GM13976 (cell line): ENCODE measurements at regions not wholly inside any gene's neighbourhood (a gene's known extent, or its start where the extent isn't known, plus 50 kb on each side); places are given as distances from the start of the nearest gene placed in this dataset.
"Not testable (repeated sequence)": the region's sequence is repeated elsewhere in the genome, so short reads cannot be mapped to it uniquely, and the experiment has no call there.

Experiments used
- DNase-seq: peaks from one replicate; pipeline ENCODE4 v3.0.0; 2012; ENCODE audit warnings: low spot score
- CTCF ChIP-seq: IDR thresholded peaks from 2 replicates; pipeline ENCODE4 v1.5.1; 2012; ENCODE audit warnings: borderline replicate concordance, mild to moderate bottlenecking; ENCODE audit not compliant: insufficient read depth; ENCODE audit errors: extremely low read depth, missing control alignments, control extremely low read depth
- in situ Hi-C: fragments of 300-500 bp; cut with MboI; formaldehyde crosslinking; loops from one replicate; pipeline ENCODE4 v1.12.0; 2022; ENCODE audit warnings: low sequenced_read_pairs, mixed read lengths, inconsistent platforms; ENCODE audit not compliant: unreplicated experiment

GRCh38 chr2:203612246-203612645 lies 77.1 kb upstream of the RAPH1 start:
- DNase-seq = no peak
- no peak for TF ChIP-seq CTCF
- in situ Hi-C loops = no loop called here

GRCh38 chr2:203619267-203619878 lies 84.3 kb upstream of the RAPH1 start:
- TF ChIP-seq CTCF = no peak
- in situ Hi-C loops = no loop called here
- no peak for DNase-seq

- TF ChIP-seq CTCF = no peak
- in situ Hi-C loops = no loop called here
- DNase-seq = no peak
These were observed 84.4 kb upstream of the CD28 start for GRCh38 chr2:203621981-203622515.

GRCh38 chr2:203623096-203623495 lies 83.3 kb upstream of the CD28 start:
- in situ Hi-C loops = no loop called here
- no peak for DNase-seq
- no peak for TF ChIP-seq CTCF

- TF ChIP-seq CTCF = no peak
- in situ Hi-C loops = no loop called here
- no peak for DNase-seq
These were observed 82.8 kb upstream of the CD28 start for GRCh38 chr2:203623661-203624060.

DNA sequence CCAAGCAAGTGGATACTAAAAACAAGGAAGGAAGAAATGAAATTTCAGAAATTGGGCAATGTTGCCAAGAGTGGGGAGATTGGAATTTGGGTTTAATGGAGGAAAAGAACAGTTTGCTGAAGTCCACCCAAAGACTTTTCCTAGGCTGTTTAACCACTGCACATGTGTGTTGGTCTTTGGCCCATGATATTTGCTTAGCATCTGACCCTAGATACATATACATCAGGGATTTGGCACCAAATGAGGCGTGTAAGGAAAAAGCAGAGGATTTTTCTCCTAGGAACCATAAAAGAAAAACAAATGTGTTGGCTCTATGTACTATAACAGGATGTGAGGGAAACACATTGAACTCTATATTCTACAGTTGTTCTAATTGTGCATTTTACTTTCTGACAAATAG lies 80.7 kb upstream of the CD28 start:
- DNase-seq = no peak
- in situ Hi-C loops = no loop called here
- no peak for TF ChIP-seq CTCF

DNA sequence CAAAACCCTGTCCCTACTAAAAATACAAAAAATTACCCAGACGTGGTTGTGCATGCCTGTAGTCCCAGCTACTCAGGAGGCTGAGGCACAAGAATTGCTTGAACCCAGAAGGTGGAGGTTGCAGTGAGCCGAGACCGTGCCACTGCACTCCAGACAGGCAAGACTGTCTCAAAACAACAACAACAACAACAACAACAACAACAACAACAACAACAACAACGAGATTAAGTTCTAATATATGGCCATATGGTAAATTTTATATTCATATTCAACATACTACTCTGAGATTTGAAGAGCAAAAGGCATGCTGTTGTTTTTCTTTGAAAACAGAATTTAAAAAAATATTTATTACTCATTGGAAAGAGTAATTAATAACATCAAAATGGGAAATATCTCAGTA lies 80.2 kb upstream of the CD28 start:
- DNase-seq, in situ Hi-C loops: not testable (repeated sequence)
